IPS DF 19.7 (cell line): ENCODE measurements at regions not wholly inside any gene's neighbourhood (a gene's known extent, or its start where the extent isn't known, plus 50 kb on each side); places are given as distances from the start of the nearest gene placed in this dataset.
"Not testable (repeated sequence)": the region's sequence is repeated elsewhere in the genome, so short reads cannot be mapped to it uniquely, and the experiment has no call there.

Source experiments
- DNase-seq: peaks from one replicate; pipeline ENCODE4 v3.0.0-alpha.2; 2013; ENCODE audit warnings: low read depth, low spot score

DNA sequence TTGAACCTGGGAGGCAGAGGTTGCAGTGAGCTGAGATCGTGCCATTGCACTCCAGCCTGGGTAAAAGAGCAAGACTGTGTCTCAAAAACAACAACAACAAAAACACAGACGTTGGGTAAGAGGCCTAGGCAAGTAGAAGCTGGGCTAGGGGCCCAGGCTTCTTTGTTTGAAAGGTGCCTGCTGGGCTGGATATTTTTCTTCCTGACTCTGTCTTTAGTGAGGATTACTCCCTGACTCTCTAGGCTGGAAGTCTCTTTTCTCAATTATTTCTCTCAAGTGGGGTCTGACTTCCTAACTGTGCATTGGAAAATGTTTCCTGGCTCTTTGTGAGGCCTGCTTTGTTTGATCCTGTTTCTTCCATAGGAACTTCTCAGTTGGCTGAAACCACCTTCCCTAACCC lies 76.5 kb upstream of the DTNBP1 start:
- no peak for DNase-seq

DNA sequence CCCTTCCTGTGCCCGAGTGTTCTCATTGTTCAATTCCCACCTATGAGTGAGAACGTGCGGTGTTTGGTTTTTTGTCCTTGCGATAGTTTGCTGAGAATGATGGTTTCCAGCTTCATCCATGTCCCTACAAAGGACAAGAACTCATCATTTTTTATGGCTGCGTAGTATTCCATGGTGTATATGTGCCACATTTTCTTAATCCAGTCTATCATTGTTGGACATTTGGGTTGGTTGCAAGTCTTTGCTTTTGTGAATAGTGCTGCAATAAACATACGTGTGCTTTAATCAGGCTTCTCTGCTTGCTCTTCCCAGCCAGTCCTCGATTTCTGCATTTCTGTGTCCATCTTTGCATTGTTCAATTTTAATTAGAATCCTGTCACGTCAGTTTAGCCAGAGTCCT lies 75.4 kb upstream of the DTNBP1 start:
- not testable (repeated sequence) for DNase-seq

DNA sequence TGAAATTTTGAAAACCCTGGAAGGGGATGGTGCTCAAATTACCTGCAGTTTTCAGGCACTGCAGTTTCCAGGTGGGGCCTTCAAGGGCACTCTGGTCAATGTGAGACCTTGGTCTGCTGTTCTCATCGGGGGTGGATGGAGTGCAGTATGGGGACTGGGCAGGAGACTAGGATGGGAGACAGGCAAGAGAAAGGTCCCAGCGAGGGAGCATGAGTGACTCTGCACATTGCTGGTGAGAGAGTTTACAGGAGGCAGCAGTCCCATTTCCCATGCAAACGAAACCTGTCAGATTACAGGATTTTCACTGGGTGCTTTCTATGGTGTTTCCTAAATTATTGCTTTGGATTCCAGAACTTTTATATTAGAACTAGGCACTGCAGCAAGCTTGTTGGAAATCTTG lies 73.5 kb upstream of the DTNBP1 start:
- DNase-seq = no peak

DNA sequence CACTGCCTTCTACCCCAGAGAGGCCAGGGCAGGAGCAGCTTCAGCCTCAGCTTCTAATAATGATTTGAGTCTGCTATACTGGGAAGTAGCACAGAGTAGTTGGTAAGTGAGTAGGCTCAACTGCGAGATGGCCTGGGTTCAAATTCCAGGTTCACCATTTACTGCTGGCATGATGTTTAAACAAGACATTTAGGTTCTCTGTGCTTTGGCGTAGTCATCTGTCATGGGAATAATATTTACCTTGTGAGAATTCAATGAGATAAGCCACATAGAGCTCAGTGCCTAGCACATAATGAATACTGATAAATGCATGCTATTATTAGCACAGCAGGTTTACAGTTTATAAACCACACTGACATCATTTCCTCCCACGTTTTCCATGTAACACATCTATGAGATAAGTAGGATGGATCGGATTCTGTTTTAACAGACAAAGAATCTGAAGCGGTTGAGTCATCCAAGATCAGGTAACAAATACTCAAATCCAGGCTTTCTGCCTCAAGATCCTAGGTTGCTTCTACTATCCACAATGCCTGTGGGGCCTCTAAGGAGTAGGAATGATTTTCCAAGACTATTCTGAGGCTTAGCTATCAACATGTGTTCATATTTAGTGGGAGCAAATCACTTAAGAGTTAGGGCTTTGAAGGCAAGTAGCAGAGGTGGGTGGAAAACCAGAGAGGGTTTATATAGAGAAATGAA lies 72.9 kb upstream of the DTNBP1 start:
- DNase-seq = no peak

DNA sequence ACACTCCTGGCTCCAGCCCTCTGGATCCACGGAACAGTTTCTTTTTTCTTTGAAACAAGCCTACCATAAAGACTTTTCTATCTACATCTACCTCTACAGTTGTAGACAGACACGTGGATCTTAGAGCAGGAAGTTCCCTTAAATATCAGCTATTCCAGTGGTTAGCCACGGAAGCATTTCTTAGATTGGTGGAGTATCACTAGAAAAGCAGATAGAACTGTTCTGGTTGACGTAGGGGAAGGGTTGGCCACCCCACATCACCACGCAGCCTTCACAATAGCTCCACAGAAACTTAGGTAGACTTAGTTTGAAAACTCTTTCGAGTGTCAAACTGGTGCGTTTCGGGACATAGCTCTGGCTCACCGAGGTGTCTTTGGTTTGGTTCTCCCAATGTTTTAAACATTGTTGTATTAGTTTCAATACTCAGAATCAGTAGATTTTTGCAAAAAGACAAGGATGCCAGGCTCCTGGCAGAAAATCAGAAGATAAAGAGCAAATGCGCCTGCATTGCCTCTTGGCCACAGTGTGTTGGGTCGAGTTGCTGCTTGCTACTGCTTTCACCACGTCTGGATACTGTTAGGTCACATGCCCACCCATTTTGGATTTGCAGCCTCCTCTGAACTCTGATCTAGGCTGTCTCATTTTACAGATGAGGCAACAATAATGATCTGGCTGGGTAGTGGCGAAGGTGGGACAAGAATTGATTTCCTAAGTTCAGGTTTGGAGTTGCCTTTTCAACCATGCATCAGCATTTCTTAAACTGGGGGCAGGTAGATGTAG lies 71.5 kb upstream of the DTNBP1 start:
- DNase-seq = no peak

DNA sequence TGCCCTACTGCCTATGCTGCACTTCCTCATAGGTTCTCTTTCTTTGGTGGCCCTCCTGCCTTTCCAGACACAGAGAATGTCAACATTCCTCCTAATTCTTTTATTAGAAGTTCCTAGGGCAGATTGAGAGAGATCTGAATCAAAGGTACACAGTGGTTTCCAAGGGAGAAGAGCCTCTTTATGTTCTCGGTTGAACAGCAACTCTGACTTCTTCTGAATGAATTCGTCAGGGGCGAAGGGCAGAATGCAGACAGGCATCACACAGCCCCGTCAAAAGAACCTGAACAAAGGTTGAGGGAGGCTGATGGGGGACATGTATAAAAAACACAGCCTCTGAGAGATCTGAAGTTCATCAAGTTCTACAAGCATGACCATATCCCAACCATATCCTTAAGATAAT lies 68.1 kb upstream of the DTNBP1 start:
- DNase-seq = no peak

DNA sequence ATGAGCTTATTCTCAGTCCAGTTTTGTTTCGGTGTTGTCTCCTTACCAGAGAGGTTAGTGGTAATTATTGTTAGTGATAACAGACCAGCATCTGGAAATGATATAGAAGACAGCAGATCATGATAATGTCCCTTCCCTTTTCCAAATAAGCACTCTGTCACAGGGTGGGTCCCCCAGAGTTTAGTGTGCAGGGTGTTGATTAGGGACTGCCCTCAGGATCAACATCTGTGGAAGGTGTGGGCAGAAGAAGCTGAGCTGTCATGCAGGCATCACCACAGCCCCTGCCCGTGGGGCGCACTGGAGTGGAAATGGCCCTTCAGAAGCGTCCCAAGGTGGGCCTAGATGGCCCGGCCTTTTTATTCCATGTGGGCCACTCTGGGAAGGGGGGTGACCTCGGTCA lies 67.6 kb upstream of the DTNBP1 start:
- no peak for DNase-seq

DNA sequence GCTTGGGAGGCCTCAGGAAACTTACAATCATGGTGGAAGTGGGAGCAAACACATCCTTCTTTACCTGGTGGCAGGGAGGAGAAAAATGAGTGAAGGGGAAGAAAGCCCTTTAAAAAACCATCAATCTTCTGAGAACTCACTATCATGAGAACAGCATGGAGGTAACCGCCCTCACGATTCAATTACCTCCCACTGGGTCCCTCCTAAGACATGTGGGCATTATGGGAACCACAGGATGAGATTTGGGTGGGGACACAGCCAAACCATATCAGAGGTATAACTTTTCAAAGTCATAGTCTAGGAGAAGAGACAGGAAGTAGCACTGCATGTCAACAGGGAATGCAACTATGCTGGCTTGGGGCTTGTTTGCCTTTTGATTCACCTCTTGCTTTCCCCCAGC lies 59.9 kb upstream of the DTNBP1 start:
- DNase-seq = no peak

DNA sequence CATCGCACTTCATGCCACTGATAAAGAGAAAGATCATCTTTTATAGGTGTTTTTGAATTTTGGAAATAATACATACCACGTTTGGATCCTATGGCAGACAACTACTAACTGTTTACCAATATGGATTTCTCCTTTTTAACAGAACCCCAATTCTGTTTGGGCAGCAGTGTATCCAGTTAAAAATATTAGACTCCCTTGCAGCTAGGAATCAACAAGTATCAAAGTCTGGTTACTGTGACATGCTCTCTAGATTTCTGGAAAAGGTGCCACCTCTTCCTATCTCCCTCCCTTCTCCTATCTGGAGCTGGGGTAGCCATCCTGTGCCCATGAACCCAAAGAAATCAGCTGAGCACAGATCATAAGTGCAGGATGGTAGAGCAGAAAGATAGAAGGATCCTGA lies 54.1 kb upstream of the DTNBP1 start:
- no peak for DNase-seq

DNA sequence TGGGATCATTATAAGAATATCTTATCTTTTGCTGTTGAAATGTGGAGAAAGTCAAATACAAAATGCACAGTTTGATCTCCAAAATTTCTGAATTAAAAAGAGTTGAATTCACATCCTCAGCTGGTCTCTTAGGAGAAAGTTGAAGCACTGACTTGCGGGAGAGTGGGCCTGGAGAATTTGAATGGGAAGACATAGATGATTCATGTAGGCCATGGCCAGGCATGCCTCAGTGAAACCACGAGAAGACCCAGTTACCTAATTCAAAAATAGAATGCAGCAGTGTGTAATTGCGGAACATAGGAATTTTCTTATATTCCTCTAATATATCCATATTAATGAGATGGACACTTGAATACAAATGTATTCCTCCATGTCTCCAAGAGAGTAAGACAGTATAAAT lies 53.0 kb upstream of the DTNBP1 start:
- no peak for DNase-seq

DNA sequence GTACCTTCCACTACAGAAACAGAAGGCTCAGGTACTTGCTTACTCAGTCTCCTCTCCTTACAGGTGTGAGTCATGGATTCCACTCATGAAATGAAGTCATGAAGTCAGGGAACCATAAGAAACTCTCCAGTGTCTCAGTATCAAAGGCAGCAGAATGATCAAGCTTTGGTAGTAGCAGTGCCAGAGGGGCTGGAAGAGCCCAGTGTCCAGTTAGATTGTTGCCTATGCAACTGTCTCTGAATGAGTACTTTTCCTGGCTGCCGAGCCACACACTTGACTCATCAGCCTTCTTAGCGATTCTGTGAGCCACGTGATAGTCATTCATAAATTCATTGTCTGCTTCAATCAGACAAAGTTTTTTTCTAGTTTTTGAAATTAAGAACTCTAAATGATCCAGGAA lies 52.2 kb upstream of the DTNBP1 start:
- DNase-seq = no peak

DNA sequence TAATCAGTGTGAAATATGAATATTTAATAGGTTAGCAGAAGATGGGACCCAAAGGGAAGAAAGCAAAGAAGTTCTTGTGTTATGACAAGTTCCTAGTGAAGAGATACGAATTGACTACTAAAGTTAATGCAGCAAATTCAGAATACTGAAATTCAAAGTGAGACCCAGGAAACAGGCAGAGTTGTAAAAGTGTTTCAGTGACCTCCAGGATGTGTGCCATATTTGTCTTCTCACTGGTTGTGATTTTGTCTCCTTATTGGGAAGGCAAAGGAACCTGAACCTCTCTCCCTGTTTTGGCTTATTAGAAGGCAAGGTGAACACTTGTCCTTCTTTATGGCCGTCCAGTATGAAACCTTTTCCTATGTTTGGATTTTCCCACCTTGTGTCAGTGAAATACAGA lies 51.8 kb upstream of the DTNBP1 start:
- DNase-seq = no peak

DNA sequence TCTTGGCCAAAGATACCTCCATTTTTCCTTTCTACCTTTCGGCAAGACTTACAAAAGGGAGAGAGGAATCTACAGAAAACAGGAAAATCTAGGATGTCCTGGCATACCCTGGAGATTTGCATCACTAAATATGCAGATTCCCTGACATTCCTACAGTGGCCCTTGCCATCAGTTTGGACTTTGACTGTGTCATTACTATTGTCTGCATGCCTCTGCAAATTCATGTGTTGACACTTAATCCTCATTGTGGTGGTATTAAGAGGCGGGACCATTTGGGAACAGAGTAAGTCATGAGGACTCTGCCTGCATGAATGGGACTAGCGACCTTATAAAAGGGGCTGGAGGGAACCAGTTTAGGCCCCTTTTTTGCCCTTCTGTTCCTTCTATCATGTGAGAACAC lies 50.5 kb upstream of the DTNBP1 start:
- DNase-seq = no peak

DNA sequence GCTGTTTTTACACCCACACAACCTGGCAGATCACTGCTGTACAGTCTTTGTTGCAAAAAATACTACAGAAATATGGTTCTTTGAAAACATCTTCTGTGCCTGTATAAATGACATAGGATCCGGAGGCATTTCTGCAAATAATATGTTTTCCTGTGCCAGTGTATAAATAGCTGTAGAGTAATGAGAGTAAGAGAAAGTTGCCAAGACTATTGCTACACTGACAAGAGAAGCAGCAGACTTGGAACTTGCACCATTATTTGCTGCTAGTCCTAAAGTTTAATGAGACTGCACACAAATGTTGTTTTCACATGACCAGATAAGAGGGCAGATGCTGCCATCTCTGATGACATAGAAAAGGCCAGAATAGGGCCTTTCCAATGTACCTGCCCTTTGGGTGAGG lies 50.0 kb upstream of the DTNBP1 start:
- DNase-seq = no peak
